ENCODE measurements at regions not wholly inside any gene's neighbourhood (a gene's known extent, or its start where the extent isn't known, plus 50 kb on each side); places are given as distances from the start of the nearest gene placed in this dataset.

DNA sequence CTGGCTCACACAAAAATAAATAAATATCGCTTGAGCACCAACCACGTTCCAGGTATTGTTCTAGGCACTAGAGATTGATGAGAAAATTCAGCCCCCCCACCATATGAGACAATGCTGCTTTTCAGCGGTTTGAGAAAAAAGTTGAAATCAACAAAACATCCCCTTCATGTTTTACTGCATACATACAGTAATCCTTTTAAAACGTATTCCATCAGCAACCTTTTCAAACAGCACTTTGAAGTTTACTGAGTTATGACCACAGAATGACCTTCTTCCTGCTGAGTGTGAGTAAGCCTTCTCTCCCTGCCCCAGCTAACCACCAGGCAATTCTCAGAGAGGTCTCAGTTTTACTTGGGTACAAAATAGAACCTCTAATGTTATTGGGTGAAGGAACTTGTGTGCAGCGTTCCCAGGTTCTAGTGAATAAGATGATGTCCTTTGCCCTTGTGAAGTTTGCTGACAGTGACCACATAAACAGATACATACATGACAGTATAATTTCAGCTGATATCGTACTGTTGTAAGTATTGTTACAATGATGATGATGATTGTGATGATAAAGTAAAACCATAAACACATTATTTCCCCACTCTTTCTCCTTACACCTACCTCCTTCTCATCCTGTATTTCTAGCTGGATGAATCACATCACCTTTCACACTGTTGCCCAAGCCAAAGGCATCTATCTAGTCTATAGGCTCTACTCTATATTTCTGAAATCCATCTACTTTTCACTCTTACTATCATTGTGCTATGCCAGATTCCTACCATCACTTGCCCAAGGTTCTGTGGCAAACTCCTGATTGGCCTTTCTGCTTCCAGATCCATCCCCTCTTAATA is 124.4 kb upstream of the KRR1 start (continued):
- TF ChIP-seq SIX1 (CRISPR knock-in tag; IDR thresholded peaks at IDR 0.05; ENCODE audit: borderline replicate concordance) (peak; percentile 29; the same call in 1 of the 2 replicates), ZSCAN30 (CRISPR knock-in tag; IDR thresholded peaks at IDR 0.05) (no peak), ZNF772 (CRISPR knock-in tag; IDR thresholded peaks at IDR 0.05) (no peak), TAF15 (IDR thresholded peaks at IDR 0.05; ENCODE audit: low read depth, low read length, poor library complexity, severe bottlenecking) (no peak), ZNF646 (CRISPR knock-in tag; IDR thresholded peaks at IDR 0.05) (no peak), MEF2D (CRISPR knock-in tag; IDR thresholded peaks at IDR 0.05) (peak; percentile 77; the same call in 1 of the 2 replicates), ZNF737 (CRISPR knock-in tag; IDR thresholded peaks at IDR 0.05; ENCODE audit: borderline replicate concordance) (no peak), ETV5 (CRISPR knock-in tag; IDR thresholded peaks at IDR 0.05; ENCODE audit: borderline replicate concordance) (peak; percentile 76; the same call in 1 of the 2 replicates), RFX1 (IDR thresholded peaks at IDR 0.05) (no peak), ISL2 (CRISPR knock-in tag; IDR thresholded peaks at IDR 0.05) (peak; percentile 98), POGZ (CRISPR knock-in tag; IDR thresholded peaks at IDR 0.05) (peak; percentile 71), ZNF644 (CRISPR knock-in tag; IDR thresholded peaks at IDR 0.05; ENCODE audit: low read depth) (no peak; the same call in 1 of the 2 replicates), YY1 (IDR thresholded peaks at IDR 0.05; ENCODE audit: insufficient read depth, insufficient replicate concordance, low read depth, low read length) (no peak), ETV6 (CRISPR knock-in tag; conservative IDR thresholded peaks at IDR 0.05) (no peak), ARNT2 (CRISPR knock-in tag; IDR thresholded peaks at IDR 0.05; ENCODE audit: low read depth) (no peak), TBL1XR1 (IDR thresholded peaks at IDR 0.05; ENCODE audit: borderline replicate concordance, low read length, partially characterized antibody) (peak; percentile 61), ZSCAN31 (CRISPR knock-in tag; IDR thresholded peaks at IDR 0.05; ENCODE audit: low read depth) (no peak), THAP7 (CRISPR knock-in tag; IDR thresholded peaks at IDR 0.05) (no peak), FOXK1 (CRISPR knock-in tag; IDR thresholded peaks at IDR 0.05; ENCODE audit: borderline replicate concordance, low read depth) (no peak; the same call in 1 of the 2 replicates)
- TF ChIP-seq, protein P1, sequence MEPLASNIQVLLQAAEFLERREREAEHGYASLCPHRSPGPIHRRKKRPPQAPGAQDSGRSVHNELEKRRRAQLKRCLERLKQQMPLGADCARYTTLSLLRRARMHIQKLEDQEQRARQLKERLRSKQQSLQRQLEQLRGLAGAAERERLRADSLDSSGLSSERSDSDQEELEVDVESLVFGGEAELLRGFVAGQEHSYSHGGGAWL (CRISPR knock-in tag; IDR thresholded peaks at IDR 0.05), result no peak
- TF ChIP-seq, protein P2, sequence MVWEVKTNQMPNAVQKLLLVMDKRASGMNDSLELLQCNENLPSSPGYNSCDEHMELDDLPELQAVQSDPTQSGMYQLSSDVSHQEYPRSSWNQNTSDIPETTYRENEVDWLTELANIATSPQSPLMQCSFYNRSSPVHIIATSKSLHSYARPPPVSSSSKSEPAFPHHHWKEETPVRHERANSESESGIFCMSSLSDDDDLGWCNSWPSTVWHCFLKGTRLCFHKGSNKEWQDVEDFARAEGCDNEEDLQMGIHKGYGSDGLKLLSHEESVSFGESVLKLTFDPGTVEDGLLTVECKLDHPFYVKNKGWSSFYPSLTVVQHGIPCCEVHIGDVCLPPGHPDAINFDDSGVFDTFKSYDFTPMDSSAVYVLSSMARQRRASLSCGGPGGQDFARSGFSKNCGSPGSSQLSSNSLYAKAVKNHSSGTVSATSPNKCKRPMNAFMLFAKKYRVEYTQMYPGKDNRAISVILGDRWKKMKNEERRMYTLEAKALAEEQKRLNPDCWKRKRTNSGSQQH (CRISPR knock-in tag; IDR thresholded peaks at IDR 0.05; ENCODE audit: low read depth), result no peak
